ENCODE measurements at regions not wholly inside any gene's neighbourhood (a gene's known extent, or its start where the extent isn't known, plus 50 kb on each side); places are given as distances from the start of the nearest gene placed in this dataset.
"Not testable (repeated sequence)": the region's sequence is repeated elsewhere in the genome, so short reads cannot be mapped to it uniquely, and the experiment has no call there.

GRCh38 chr4:181802207-181802606 lies 441.0 kb upstream of the TENM3 start:
- no peak overlapping the region for H3K4me3 ChIP-seq
- no peaks in the 10 kb centered on the region for H3K4me1 ChIP-seq
- H3K36me3 ChIP-seq = no peaks in the 10 kb centered on the region
- intact Hi-C loops (cut with DNase I; ENCODE audit: low total_unique reads) = no loop called here
- WGBS, 5 donors = 74 to 89% (median 82%) methylated on average over 2 of the region's 2 CpGs
- no peaks in the 10 kb centered on the region for H3K27me3 ChIP-seq (replicated peaks in 1 of 7)
- DNase-seq = no peak
- no peak for TF ChIP-seq POLR2AphosphoS5 (IDR thresholded peaks at IDR 0.05)
- TF ChIP-seq POLR2A (IDR thresholded peaks at IDR 0.05) = no peak
- TF ChIP-seq, protein P1, sequence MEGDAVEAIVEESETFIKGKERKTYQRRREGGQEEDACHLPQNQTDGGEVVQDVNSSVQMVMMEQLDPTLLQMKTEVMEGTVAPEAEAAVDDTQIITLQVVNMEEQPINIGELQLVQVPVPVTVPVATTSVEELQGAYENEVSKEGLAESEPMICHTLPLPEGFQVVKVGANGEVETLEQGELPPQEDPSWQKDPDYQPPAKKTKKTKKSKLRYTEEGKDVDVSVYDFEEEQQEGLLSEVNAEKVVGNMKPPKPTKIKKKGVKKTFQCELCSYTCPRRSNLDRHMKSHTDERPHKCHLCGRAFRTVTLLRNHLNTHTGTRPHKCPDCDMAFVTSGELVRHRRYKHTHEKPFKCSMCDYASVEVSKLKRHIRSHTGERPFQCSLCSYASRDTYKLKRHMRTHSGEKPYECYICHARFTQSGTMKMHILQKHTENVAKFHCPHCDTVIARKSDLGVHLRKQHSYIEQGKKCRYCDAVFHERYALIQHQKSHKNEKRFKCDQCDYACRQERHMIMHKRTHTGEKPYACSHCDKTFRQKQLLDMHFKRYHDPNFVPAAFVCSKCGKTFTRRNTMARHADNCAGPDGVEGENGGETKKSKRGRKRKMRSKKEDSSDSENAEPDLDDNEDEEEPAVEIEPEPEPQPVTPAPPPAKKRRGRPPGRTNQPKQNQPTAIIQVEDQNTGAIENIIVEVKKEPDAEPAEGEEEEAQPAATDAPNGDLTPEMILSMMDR (IDR thresholded peaks at IDR 0.05 in 8 of 11, conservative IDR thresholded peaks at IDR 0.05 in 3 of 11) = no peak
- no peak overlapping the region for H3K27ac ChIP-seq
- no peaks in the 10 kb centered on the region for H3K9me3 ChIP-seq

DNA sequence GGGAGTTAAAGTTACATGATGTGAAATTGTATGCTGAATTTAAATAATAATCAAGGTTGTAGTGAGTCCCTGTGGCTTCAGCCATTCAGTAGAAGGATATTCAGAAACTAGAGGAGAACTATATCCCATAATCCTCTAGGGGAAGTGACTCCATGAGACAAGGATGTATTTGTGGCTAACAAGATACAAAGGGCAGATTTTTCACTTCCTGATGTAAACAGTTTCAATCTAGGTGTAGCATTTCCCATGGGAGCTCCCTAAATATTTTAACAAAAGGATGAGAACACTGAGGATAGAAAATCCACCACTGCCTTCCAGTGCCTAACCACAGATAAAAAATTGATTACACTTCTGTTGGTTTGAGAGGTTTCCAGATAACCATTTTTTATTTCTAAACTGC lies 435.4 kb upstream of the TENM3 start:
- DNase-seq = no peak
- TF ChIP-seq POLR2A (IDR thresholded peaks at IDR 0.05) = no peak
- TF ChIP-seq POLR2AphosphoS5 (IDR thresholded peaks at IDR 0.05) = no peak
- TF ChIP-seq, protein P1 (IDR thresholded peaks at IDR 0.05 in 8 of 11, conservative IDR thresholded peaks at IDR 0.05 in 3 of 11) = no peak
- H3K4me3 ChIP-seq = no peak overlapping the region
- no peaks in the 10 kb centered on the region for H3K9me3 ChIP-seq
- no peaks in the 10 kb centered on the region for H3K36me3 ChIP-seq
- no peaks in the 10 kb centered on the region for H3K27me3 ChIP-seq (replicated peaks in 1 of 7)
- no peak overlapping the region for H3K27ac ChIP-seq
- H3K4me1 ChIP-seq = no peaks in the 10 kb centered on the region
- intact Hi-C loops (cut with DNase I; ENCODE audit: low total_unique reads) = no loop called here

- intact Hi-C loops (cut with DNase I; ENCODE audit: low total_unique reads) = no loop called here
These were observed 432.5 kb upstream of the TENM3 start for GRCh38 chr4:181810711-181811110.

GRCh38 chr4:181811550-181811949 lies 431.7 kb upstream of the TENM3 start:
- H3K9me3 ChIP-seq; H3K4me3 ChIP-seq; DNase-seq; H3K27ac ChIP-seq; H3K36me3 ChIP-seq; H3K27me3 ChIP-seq (replicated peaks in 1 of 7); intact Hi-C loops (cut with DNase I; ENCODE audit: low total_unique reads); H3K4me1 ChIP-seq: not testable (repeated sequence)
- 78 to 88% (median 81%) methylated on average over 5 of the region's 5 CpGs for WGBS, 5 donors

More at GRCh38 chr4:181810711-181811110, 432.5 kb upstream of the TENM3 start:
- no peaks in the 10 kb centered on the region for H3K27me3 ChIP-seq (replicated peaks in 1 of 7)
- DNase-seq = no peak
- no peak overlapping the region for H3K4me3 ChIP-seq
- no peaks in the 10 kb centered on the region for H3K36me3 ChIP-seq
- no peaks in the 10 kb centered on the region for H3K9me3 ChIP-seq
- H3K4me1 ChIP-seq = no peaks in the 10 kb centered on the region
- H3K27ac ChIP-seq = no peak overlapping the region
- WGBS, 5 donors = 72 to 84% (median 81%) methylated on average over 5 of the region's 5 CpGs
- TF ChIP-seq, protein P1 (IDR thresholded peaks at IDR 0.05 in 8 of 11, conservative IDR thresholded peaks at IDR 0.05 in 3 of 11) = no peak
- TF ChIP-seq POLR2AphosphoS5 (IDR thresholded peaks at IDR 0.05) (no peak), POLR2A (IDR thresholded peaks at IDR 0.05) (no peak)

GRCh38 chr4:181819946-181820345 lies 423.3 kb upstream of the TENM3 start:
- no peak for DNase-seq
- Histone ChIP-seq H3K9me3 (no peaks in the 10 kb centered on the region), H3K4me1 (no peaks in the 10 kb centered on the region), H3K36me3 (no peaks in the 10 kb centered on the region), H3K27me3 (replicated peaks in 1 of 7) (no peaks in the 10 kb centered on the region), H3K4me3 (no peak overlapping the region), H3K27ac (no peak overlapping the region)
- intact Hi-C loops (cut with DNase I; ENCODE audit: low total_unique reads) = no loop called here
- TF ChIP-seq, protein P1 (IDR thresholded peaks at IDR 0.05 in 8 of 11, conservative IDR thresholded peaks at IDR 0.05 in 3 of 11) = no peak
- no peak for TF ChIP-seq POLR2A (IDR thresholded peaks at IDR 0.05)
- TF ChIP-seq POLR2AphosphoS5 (IDR thresholded peaks at IDR 0.05) = no peak
- WGBS, 5 donors = 87 to 97% (median 91%) methylated on average over 2 of the region's 2 CpGs
